ENCODE measurements at regions not wholly inside any gene's neighbourhood (a gene's known extent, or its start where the extent isn't known, plus 50 kb on each side); places are given as distances from the start of the nearest gene placed in this dataset.

DNA sequence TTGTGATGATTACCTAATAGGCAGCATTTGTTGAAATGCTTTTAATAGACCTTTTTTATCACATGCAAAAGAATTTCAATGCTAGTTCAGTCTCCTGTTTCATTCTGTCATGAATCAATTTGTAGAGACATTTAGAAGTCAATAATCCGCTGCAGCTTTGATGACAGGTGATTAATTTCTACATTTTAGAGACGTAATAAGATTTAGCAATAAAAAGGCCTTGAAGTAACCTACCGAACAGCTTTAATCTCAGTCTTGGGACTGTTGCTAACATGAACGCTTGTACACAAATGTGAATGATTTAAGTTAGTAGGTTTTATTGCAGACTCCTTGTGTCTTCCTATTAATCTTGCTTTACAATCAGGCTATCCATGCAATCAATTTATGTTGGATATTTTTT, 186.5 kb downstream of the MZT1 start (continued):
- TF ChIP-seq USF2 (IDR thresholded peaks at IDR 0.05; ENCODE audit: borderline replicate concordance, low read depth, low read length), result no peak
- TF ChIP-seq CHD2 (IDR thresholded peaks at IDR 0.05; ENCODE audit: low read length, partially characterized antibody), result no peak
- TF ChIP-seq, protein P1, sequence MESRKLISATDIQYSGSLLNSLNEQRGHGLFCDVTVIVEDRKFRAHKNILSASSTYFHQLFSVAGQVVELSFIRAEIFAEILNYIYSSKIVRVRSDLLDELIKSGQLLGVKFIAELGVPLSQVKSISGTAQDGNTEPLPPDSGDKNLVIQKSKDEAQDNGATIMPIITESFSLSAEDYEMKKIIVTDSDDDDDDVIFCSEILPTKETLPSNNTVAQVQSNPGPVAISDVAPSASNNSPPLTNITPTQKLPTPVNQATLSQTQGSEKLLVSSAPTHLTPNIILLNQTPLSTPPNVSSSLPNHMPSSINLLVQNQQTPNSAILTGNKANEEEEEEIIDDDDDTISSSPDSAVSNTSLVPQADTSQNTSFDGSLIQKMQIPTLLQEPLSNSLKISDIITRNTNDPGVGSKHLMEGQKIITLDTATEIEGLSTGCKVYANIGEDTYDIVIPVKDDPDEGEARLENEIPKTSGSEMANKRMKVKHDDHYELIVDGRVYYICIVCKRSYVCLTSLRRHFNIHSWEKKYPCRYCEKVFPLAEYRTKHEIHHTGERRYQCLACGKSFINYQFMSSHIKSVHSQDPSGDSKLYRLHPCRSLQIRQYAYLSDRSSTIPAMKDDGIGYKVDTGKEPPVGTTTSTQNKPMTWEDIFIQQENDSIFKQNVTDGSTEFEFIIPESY (IDR thresholded peaks at IDR 0.05; ENCODE audit: borderline replicate concordance, low read depth), result no peak
- no peak for TF ChIP-seq MAX (IDR thresholded peaks at IDR 0.05; ENCODE audit: low read depth)
- no peak for TF ChIP-seq YY1 (IDR thresholded peaks at IDR 0.05; ENCODE audit: low read depth)
- no peak for TF ChIP-seq RAD21 (IDR thresholded peaks at IDR 0.05; ENCODE audit: low read length)
- TF ChIP-seq RCOR1 (IDR thresholded peaks at IDR 0.05; ENCODE audit: low read length), result no peak
- no peak for TF ChIP-seq TEAD4 (IDR thresholded peaks at IDR 0.05; ENCODE audit: borderline replicate concordance, insufficient read depth)
- no peak for TF ChIP-seq EZH2phosphoT487 (IDR thresholded peaks at IDR 0.05; ENCODE audit: borderline replicate concordance, low read depth)
- TF ChIP-seq FOXM1 (IDR thresholded peaks at IDR 0.05; ENCODE audit: low read depth), result no peak
- TF ChIP-seq PBX3 (IDR thresholded peaks at IDR 0.05), result no peak
- TF ChIP-seq JUND (IDR thresholded peaks at IDR 0.05), result no peak

- POLR2A ChIA-PET, result no interaction called here
- no peak for TF ChIP-seq YY1 (IDR thresholded peaks at IDR 0.05; ENCODE audit: low read depth)
- TF ChIP-seq SMC3 (IDR thresholded peaks at IDR 0.05; ENCODE audit: low read depth, low read length), result no peak
- TF ChIP-seq FOXJ3 (CRISPR knock-in tag; IDR thresholded peaks at IDR 0.05), result no peak
- TF ChIP-seq, protein P1 (IDR thresholded peaks at IDR 0.05; ENCODE audit: borderline replicate concordance, low read depth), result no peak
- no peak for TF ChIP-seq RAD21 (IDR thresholded peaks at IDR 0.05; ENCODE audit: low read length)
- no peak for TF ChIP-seq NRF1 (IDR thresholded peaks at IDR 0.05; ENCODE audit: low read depth, low read length)
- no peak for TF ChIP-seq EP300 (IDR thresholded peaks at IDR 0.05; ENCODE audit: borderline replicate concordance in 1 of 2, low read depth in 1 of 2, low read length in 1 of 2)
- no peak for TF ChIP-seq USF2 (IDR thresholded peaks at IDR 0.05; ENCODE audit: borderline replicate concordance, low read depth, low read length)
- TF ChIP-seq TEAD4 (IDR thresholded peaks at IDR 0.05; ENCODE audit: borderline replicate concordance, insufficient read depth), result no peak
- TF ChIP-seq RCOR1 (IDR thresholded peaks at IDR 0.05; ENCODE audit: low read length), result no peak
- TF ChIP-seq POLR2AphosphoS5 (IDR thresholded peaks at IDR 0.05; ENCODE audit: low read depth, low read length), result no peak
- TF ChIP-seq ELF1 (IDR thresholded peaks at IDR 0.05), result no peak
- no peak for TF ChIP-seq IRF3 (IDR thresholded peaks at IDR 0.05; ENCODE audit: low read depth, low read length)
- H3K4me2 ChIP-seq, result no peak overlapping the region
- no peak overlapping the region for H2AFZ ChIP-seq (ENCODE audit: low read depth)
- no peak overlapping the region for H3K4me3 ChIP-seq (ENCODE audit: low read depth in 2 of 2, low read length in 1 of 2)
- H3K9me3 ChIP-seq, result no peaks in the 10 kb centered on the region
- WGBS (ENCODE audit: low lambda C conversion rate), result 52% methylated on average over 1 of the region's 1 CpG
- DNase-seq, result no peak
- no peak overlapping the region for H3K27ac ChIP-seq (ENCODE audit: low read depth in 2 of 2, low read length in 1 of 2)
- H3K4me1 ChIP-seq (ENCODE audit: control insufficient read depth in 1 of 2, insufficient read depth in 2 of 2, low read depth in 1 of 2, low read length in 1 of 2), result peaks cover 2 to 4% of the 10 kb centered on the region in 2 experiments; a peak in 3 of 4 replicates
- H3F3A ChIP-seq (replicated peaks; ENCODE audit: insufficient read depth), result no peaks in the 10 kb centered on the region
- H3K9ac ChIP-seq, result no peak overlapping the region
- CTCF ChIA-PET, result interaction anchor here (0.7 kb wide), 1 partner anchor 17 kb away, joined by 3 read pairs; no protein-coding TSS in a partner anchor
- no peaks in the 10 kb centered on the region for H3K27me3 ChIP-seq (ENCODE audit: insufficient read depth)
- H3K36me3 ChIP-seq (replicated peaks in 1 of 2; ENCODE audit: control insufficient read depth in 1 of 2, insufficient read depth in 2 of 2, low read length in 1 of 2), result no peaks in the 10 kb centered on the region
- H4K20me1 ChIP-seq (ENCODE audit: insufficient read depth), result no peaks in the 10 kb centered on the region
- H3K9me2 ChIP-seq, result no peaks in the 10 kb centered on the region
- H3K79me2 ChIP-seq (ENCODE audit: insufficient read depth), result no peaks in the 10 kb centered on the region
Observed at GRCh38 chr13:72539925-72540324, 187.5 kb downstream of the MZT1 start.

Data from SK-N-SH (cell line).